K562 (cell line): ENCODE measurements at regions not wholly inside any gene's neighbourhood (a gene's known extent, or its start where the extent isn't known, plus 50 kb on each side); places are given as distances from the start of the nearest gene placed in this dataset.

ENCODE experiments used
- ATAC-seq: fragments of 200-7000 bp; cut with Tn5 transposase; 3 replicates; pipeline ENCODE4 v1.9.1; 2020; ENCODE audit warnings: moderate library complexity
- BruUV-seq: library from RNA; stranded (reverse); fragments of 400-500 nt; replicated peaks from 2 replicates; lab custom pipeline; 2021; lab: Mats Ljungman, UMichigan
- CTCF ChIA-PET: fragments of 300-600 bp; formaldehyde crosslinking; extraction: SDS; loops from one replicate; lab custom pipeline; 2021; ENCODE audit warnings: low intra/inter-chr PET ratio; lab: Yijun Ruan, JAX
- POLR2A ChIA-PET: fragments of 300-600, 350-650 bp; sonication (Branson Sonifier 250); formaldehyde crosslinking; extraction: SDS; loops from one replicate; lab custom pipeline; 2021; ENCODE audit warnings: antibody characterized with exemption, inconsistent platforms; lab: Yijun Ruan, JAX
- DNase-seq, 4 experiments: peaks; one replicate each; pipeline versions ENCODE4 v3.0.0 to v3.0.0-alpha.2; 2011 to 2018; ENCODE audit warnings: low spot score in 3 of 4, mixed read lengths in 3 of 4; ENCODE audit errors: extremely low read depth in 1 of 4
- FAIRE-seq: peaks from 2 replicates; lab custom pipeline; 2011; peaks lifted over from hg19 to GRCh38; lab: Jason Lieb, UNC
- H2AFZ ChIP-seq: 2 replicates; pipeline ENCODE4 v1.6.0; 2011; ENCODE audit warnings: low read depth, low read length, control low read depth, inconsistent platforms
- H3K27ac ChIP-seq: fragments of 200-600 bp; 3 replicates; pipeline ENCODE4 v1.8.0; 2011; ENCODE audit warnings: low read depth, mild to moderate bottlenecking, control low read depth, inconsistent platforms, low read length, moderate library complexity, mixed read lengths; ENCODE audit errors: extremely low read depth
- H3K27me3 ChIP-seq, 2 experiments: fragments of 300-600 bp in 1 of 2; 2 replicates in 1 of 2; 3 replicates in 1 of 2; pipeline versions ENCODE4 v1.6.0 to v1.8.0; 2011; ENCODE audit warnings: inconsistent platforms in 2 of 2, low read length in 2 of 2, mild to moderate bottlenecking in 1 of 2, mixed read lengths in 1 of 2, moderate library complexity in 1 of 2; ENCODE audit not compliant: control insufficient read depth in 2 of 2, insufficient read depth in 2 of 2
- H3K36me3 ChIP-seq: fragments of 300-600 bp; 3 replicates; pipeline ENCODE4 v1.8.0; 2011; ENCODE audit warnings: mild to moderate bottlenecking, low read length, inconsistent platforms; ENCODE audit not compliant: control insufficient read depth, insufficient read depth
- H3K4me1 ChIP-seq, 2 experiments: fragments of 200-600 bp in 1 of 2; replicated peaks in 1 of 2; 2 replicates in 1 of 2; 3 replicates in 1 of 2; pipeline versions ENCODE4 v1.5.1 to v1.8.0; 2011; ENCODE audit warnings: inconsistent platforms in 2 of 2, low read length in 2 of 2, mild to moderate bottlenecking in 1 of 2, mixed read lengths in 1 of 2, moderate library complexity in 1 of 2; ENCODE audit not compliant: control insufficient read depth in 2 of 2, insufficient read depth in 2 of 2
- H3K4me2 ChIP-seq: 2 replicates; pipeline ENCODE4 v1.6.1; 2011; ENCODE audit warnings: low read length, control low read depth, inconsistent platforms, mixed read lengths; ENCODE audit not compliant: insufficient read depth
- H3K4me3 ChIP-seq: fragments of 200-600 bp; sonication (generic), shearing (Covaris generic); 2 replicates; pipeline ENCODE4 v1.5.1; 2016; ENCODE audit warnings: control low read depth, inconsistent platforms
- H3K79me2 ChIP-seq: fragments of 200-600 bp; 3 replicates; pipeline ENCODE4 v1.8.0; 2011; ENCODE audit warnings: low read length, inconsistent platforms; ENCODE audit not compliant: control insufficient read depth, insufficient read depth
- H3K9ac ChIP-seq, 2 experiments: 2 replicates each; pipeline versions ENCODE4 v1.6.0 to v1.6.1; 2011; ENCODE audit warnings: low read depth in 2 of 2, low read length in 2 of 2, control low read depth in 1 of 2, inconsistent platforms in 1 of 2, mild to moderate bottlenecking in 1 of 2, mixed read lengths in 1 of 2; ENCODE audit not compliant: insufficient read depth in 1 of 2
- H3K9me1 ChIP-seq: one replicate; pipeline ENCODE4 v1.6.0; 2011; ENCODE audit warnings: inconsistent platforms, mild to moderate bottlenecking, low read length, moderate library complexity; ENCODE audit not compliant: control insufficient read depth, insufficient read depth
- H3K9me3 ChIP-seq: replicated peaks from 2 replicates; pipeline ENCODE4 v1.5.1; 2011; ENCODE audit warnings: low read depth, low read length, inconsistent platforms; ENCODE audit not compliant: control insufficient read depth, insufficient read depth
- H4K20me1 ChIP-seq: replicated peaks from 2 replicates; pipeline ENCODE4 v1.6.1; 2011; ENCODE audit warnings: low read length, inconsistent platforms, mixed read lengths; ENCODE audit not compliant: control insufficient read depth, insufficient read depth
- CHD1 ChIP-seq: fragments of 200-600 bp; sonication (generic); IDR thresholded peaks from one replicate; pipeline ENCODE4 v1.6.1; 2012; ENCODE audit warnings: mild to moderate bottlenecking, moderate library complexity, low read length, inconsistent platforms
- KAT2B ChIP-seq: IDR thresholded peaks from one replicate; pipeline ENCODE4 v1.6.1; 2012; ENCODE audit warnings: low read depth, mild to moderate bottlenecking, control low read depth, inconsistent platforms, low read length, moderate library complexity
- NR3C1 ChIP-seq: sonication (generic); formaldehyde crosslinking; IDR thresholded peaks from 2 replicates; pipeline ENCODE4 v1.8.1; 2022; ENCODE audit warnings: missing genetic modification reagents
- PPARD ChIP-seq: fragments of 250-450 bp; sonication (Bioruptor Pico); IDR thresholded peaks from 2 replicates; pipeline ENCODE4 v1.8.0; 2022; ENCODE audit warnings: inconsistent platforms, mild to moderate bottlenecking, moderate library complexity
- RB1 ChIP-seq: fragments of 450-650 bp; IDR thresholded peaks from 2 replicates; pipeline ENCODE4 v1.6.1; 2017; ENCODE audit warnings: low read depth, mild to moderate bottlenecking
- TSC22D4 ChIP-seq: fragments of 450-650 bp; IDR thresholded peaks from 2 replicates; pipeline ENCODE4 v1.6.1; 2016; ENCODE audit warnings: missing genetic modification characterization, missing biosample characterization, control low read depth
- ZNF184 ChIP-seq: sonication (generic); formaldehyde crosslinking; IDR thresholded peaks from 2 replicates; pipeline ENCODE4 v1.5.0; 2020; ENCODE audit warnings: missing genetic modification reagents
- ZNF589 ChIP-seq: fragments of 200-800 bp; sonication (Bioruptor generic); IDR thresholded peaks from 2 replicates; pipeline ENCODE4 v1.6.1; 2016; ENCODE audit warnings: low read depth, missing genetic modification characterization, missing compliant biosample characterization
- ZNF696 ChIP-seq: fragments of 250-450 bp; sonication (Bioruptor Pico); conservative IDR thresholded peaks from 2 replicates; pipeline ENCODE4 v1.4.0; 2020; ENCODE audit warnings: mild to moderate bottlenecking, moderate library complexity
- ZNF764 ChIP-seq: fragments of 250-450 bp; sonication (Bioruptor Pico); IDR thresholded peaks from 2 replicates; pipeline ENCODE4 v1.4.0; 2020; ENCODE audit warnings: low read depth, mild to moderate bottlenecking, moderate library complexity
- in situ Hi-C: fragments of 300-500 bp; cut with MboI; formaldehyde crosslinking; loops from 4 replicates; pipeline ENCODE4 v1.15.0; 2018; ENCODE audit warnings: inconsistent platforms, mixed read lengths
- intact Hi-C: fragments of 100-400 bp; cut with micrococcal nuclease; formaldehyde crosslinking; loops from 2 replicates; pipeline ENCODE4 v1.14.2; 2022

- H3K9ac ChIP-seq: no peak overlapping the region
- ChIA-PET CTCF (no interaction called here), POLR2A (no interaction called here)
- no peaks in the 10 kb centered on the region for H3K9me1 ChIP-seq
- no peak overlapping the region for H3K4me2 ChIP-seq
- intact Hi-C loops: no loop called here
- no peak for FAIRE-seq
- no peak overlapping the region for H2AFZ ChIP-seq
- in situ Hi-C loops: no loop called here
- no peak for DNase-seq
- H3K27ac ChIP-seq: no peak overlapping the region
- no peaks in the 10 kb centered on the region for H4K20me1 ChIP-seq
- BruUV-seq: no TSS peak
- H3K9me3 ChIP-seq: no peaks in the 10 kb centered on the region
- TF ChIP-seq NR3C1 (CRISPR knock-in tag): no peak
- TF ChIP-seq ZNF764 (CRISPR knock-in tag): no peak
- no peak for TF ChIP-seq CHD1
- no peak for TF ChIP-seq TSC22D4 (tag)
- TF ChIP-seq RB1: no peak
- TF ChIP-seq PPARD (CRISPR knock-in tag): no peak
- TF ChIP-seq ZNF696 (CRISPR knock-in tag): no peak
- TF ChIP-seq KAT2B: no peak
- TF ChIP-seq ZNF184 (CRISPR knock-in tag): no peak
- no peak for TF ChIP-seq ZNF589
- H3K4me3 ChIP-seq: no peak overlapping the region
- ATAC-seq: no peak
- H3K79me2 ChIP-seq: no peaks in the 10 kb centered on the region
- H3K4me1 ChIP-seq: no peaks in the 10 kb centered on the region
- H3K36me3 ChIP-seq: no peaks in the 10 kb centered on the region
- peaks cover 0 to 12% of the 10 kb centered on the region in 2 experiments; a peak in 1 of 5 replicates for H3K27me3 ChIP-seq
These were observed 89.1 kb upstream of the LIFR start for GRCh38 chr5:38645508-38645907.
